ENCODE measurements at regions not wholly inside any gene's neighbourhood (a gene's known extent, or its start where the extent isn't known, plus 50 kb on each side); places are given as distances from the start of the nearest gene placed in this dataset.

- TF ChIP-seq, protein P1, sequence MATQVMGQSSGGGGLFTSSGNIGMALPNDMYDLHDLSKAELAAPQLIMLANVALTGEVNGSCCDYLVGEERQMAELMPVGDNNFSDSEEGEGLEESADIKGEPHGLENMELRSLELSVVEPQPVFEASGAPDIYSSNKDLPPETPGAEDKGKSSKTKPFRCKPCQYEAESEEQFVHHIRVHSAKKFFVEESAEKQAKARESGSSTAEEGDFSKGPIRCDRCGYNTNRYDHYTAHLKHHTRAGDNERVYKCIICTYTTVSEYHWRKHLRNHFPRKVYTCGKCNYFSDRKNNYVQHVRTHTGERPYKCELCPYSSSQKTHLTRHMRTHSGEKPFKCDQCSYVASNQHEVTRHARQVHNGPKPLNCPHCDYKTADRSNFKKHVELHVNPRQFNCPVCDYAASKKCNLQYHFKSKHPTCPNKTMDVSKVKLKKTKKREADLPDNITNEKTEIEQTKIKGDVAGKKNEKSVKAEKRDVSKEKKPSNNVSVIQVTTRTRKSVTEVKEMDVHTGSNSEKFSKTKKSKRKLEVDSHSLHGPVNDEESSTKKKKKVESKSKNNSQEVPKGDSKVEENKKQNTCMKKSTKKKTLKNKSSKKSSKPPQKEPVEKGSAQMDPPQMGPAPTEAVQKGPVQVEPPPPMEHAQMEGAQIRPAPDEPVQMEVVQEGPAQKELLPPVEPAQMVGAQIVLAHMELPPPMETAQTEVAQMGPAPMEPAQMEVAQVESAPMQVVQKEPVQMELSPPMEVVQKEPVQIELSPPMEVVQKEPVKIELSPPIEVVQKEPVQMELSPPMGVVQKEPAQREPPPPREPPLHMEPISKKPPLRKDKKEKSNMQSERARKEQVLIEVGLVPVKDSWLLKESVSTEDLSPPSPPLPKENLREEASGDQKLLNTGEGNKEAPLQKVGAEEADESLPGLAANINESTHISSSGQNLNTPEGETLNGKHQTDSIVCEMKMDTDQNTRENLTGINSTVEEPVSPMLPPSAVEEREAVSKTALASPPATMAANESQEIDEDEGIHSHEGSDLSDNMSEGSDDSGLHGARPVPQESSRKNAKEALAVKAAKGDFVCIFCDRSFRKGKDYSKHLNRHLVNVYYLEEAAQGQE (IDR thresholded peaks at IDR 0.05) = no peak
- no peak for TF ChIP-seq FOXA2 (IDR thresholded peaks at IDR 0.05)
- TF ChIP-seq HNF4G (IDR thresholded peaks at IDR 0.05) = no peak
- no peak for TF ChIP-seq ATF3 (IDR thresholded peaks at IDR 0.05)
Measured at GRCh38 chr9:108526518-108526917, 329.3 kb downstream of the ACTL7B start (continued).

DNA sequence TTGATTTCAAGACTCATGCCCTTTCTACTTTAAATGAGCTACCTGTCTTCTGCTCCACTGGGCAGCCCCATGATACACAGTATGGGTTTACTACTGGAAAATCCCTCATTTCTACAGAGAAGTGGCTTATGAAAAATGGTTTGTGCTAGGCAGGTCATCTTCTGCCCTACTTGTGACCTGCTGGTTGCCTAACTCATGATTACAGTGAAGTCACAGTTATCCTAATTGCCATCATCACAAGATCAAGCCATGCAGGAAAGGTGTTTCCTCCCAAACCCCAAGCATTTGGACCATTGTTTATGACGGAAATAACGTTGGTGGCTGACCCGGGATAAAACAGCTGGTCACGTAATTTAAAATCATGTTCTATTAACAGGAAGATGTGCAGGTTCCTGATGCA is 330.6 kb downstream of the ACTL7B start:
- TF ChIP-seq JUND (IDR thresholded peaks at IDR 0.05) (no peak), SP1 (IDR thresholded peaks at IDR 0.05) (no peak), YY1 (IDR thresholded peaks at IDR 0.05) (no peak)
- TF ChIP-seq, protein P2, sequence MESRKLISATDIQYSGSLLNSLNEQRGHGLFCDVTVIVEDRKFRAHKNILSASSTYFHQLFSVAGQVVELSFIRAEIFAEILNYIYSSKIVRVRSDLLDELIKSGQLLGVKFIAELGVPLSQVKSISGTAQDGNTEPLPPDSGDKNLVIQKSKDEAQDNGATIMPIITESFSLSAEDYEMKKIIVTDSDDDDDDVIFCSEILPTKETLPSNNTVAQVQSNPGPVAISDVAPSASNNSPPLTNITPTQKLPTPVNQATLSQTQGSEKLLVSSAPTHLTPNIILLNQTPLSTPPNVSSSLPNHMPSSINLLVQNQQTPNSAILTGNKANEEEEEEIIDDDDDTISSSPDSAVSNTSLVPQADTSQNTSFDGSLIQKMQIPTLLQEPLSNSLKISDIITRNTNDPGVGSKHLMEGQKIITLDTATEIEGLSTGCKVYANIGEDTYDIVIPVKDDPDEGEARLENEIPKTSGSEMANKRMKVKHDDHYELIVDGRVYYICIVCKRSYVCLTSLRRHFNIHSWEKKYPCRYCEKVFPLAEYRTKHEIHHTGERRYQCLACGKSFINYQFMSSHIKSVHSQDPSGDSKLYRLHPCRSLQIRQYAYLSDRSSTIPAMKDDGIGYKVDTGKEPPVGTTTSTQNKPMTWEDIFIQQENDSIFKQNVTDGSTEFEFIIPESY (IDR thresholded peaks at IDR 0.05) = no peak
- TF ChIP-seq, protein P1 (IDR thresholded peaks at IDR 0.05) = no peak
- no peaks in the 10 kb centered on the region for H3K4me1 ChIP-seq (ENCODE audit: control insufficient read depth in 4 of 4, insufficient read depth in 4 of 4, low read length in 3 of 4)
- H3K36me3 ChIP-seq (ENCODE audit: control insufficient read depth in 4 of 4, insufficient read depth in 3 of 4, low read depth in 1 of 4, low read length in 3 of 4) = no peaks in the 10 kb centered on the region
- no peak for DNase-seq (ENCODE audit: low spot score)
- no peak overlapping the region for H3K27ac ChIP-seq (ENCODE audit: low read depth in 1 of 2, low read length in 2 of 2)
- no peaks in the 10 kb centered on the region for H3K27me3 ChIP-seq (ENCODE audit: control insufficient read depth in 4 of 4, insufficient read depth in 4 of 4, low read length in 3 of 4)
- no peaks in the 10 kb centered on the region for H3K9me3 ChIP-seq (ENCODE audit: control insufficient read depth in 4 of 4, low read length in 3 of 4)
- 72% methylated on average over 4 of the region's 4 CpGs for WGBS
- no peak overlapping the region for H3K9ac ChIP-seq (ENCODE audit: low read depth in 1 of 2, low read length in 2 of 2)
- H3K4me3 ChIP-seq (ENCODE audit: low read depth in 1 of 3, low read length in 3 of 3) = no peak overlapping the region

DNA sequence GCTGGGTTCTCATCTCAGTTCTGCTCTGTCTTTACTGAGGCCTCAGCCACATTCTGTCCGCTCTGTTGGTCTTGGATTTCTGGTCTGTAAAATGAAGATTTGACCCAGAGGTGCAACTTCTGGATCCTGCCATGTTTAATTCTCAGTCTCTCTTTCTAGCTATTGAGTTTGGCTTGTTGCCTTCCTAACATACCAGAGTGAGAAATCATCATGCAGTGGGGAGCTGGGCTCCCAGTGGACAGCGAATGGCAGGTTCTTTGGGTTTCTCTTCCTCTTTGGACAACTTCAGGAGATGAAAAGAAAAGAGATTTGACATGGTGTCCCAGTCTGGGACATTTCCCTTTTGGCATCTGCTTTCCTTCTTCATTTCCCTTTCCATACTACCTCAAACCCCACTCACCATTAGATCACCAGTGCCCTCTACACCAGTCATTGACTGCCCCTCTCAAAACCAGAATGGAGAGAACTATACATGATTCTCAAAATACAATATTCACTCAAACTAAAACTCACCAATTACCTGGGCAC is 334.7 kb downstream of the ACTL7B start:
- DNase-seq (ENCODE audit: low spot score) = no peak
- Histone ChIP-seq H3K9ac (ENCODE audit: low read depth in 1 of 2, low read length in 2 of 2) (no peak overlapping the region), H3K4me3 (ENCODE audit: low read depth in 1 of 3, low read length in 3 of 3) (no peak overlapping the region), H3K27me3 (ENCODE audit: control insufficient read depth in 4 of 4, insufficient read depth in 4 of 4, low read length in 3 of 4) (no peaks in the 10 kb centered on the region), H3K36me3 (ENCODE audit: control insufficient read depth in 4 of 4, insufficient read depth in 3 of 4, low read depth in 1 of 4, low read length in 3 of 4) (no peaks in the 10 kb centered on the region), H3K9me3 (ENCODE audit: control insufficient read depth in 4 of 4, low read length in 3 of 4) (no peaks in the 10 kb centered on the region), H3K4me1 (ENCODE audit: control insufficient read depth in 4 of 4, insufficient read depth in 4 of 4, low read length in 3 of 4) (no peaks in the 10 kb centered on the region), H3K27ac (ENCODE audit: low read depth in 1 of 2, low read length in 2 of 2) (no peak overlapping the region)
- 86% methylated on average over 2 of the region's 2 CpGs for WGBS
- TF ChIP-seq YY1 (IDR thresholded peaks at IDR 0.05) = no peak
- no peak for TF ChIP-seq TAF1 (conservative IDR thresholded peaks at IDR 0.05)
- no peak for TF ChIP-seq GABPA (IDR thresholded peaks at IDR 0.05 in 1 of 2, conservative IDR thresholded peaks at IDR 0.05 in 1 of 2)
- TF ChIP-seq MAX (IDR thresholded peaks at IDR 0.05) = no peak
- TF ChIP-seq HNF4G (IDR thresholded peaks at IDR 0.05) = no peak
- TF ChIP-seq EGR1 (IDR thresholded peaks at IDR 0.05; ENCODE audit: low read depth in 2 of 2) = no peak
- no peak for TF ChIP-seq HNF4A (conservative IDR thresholded peaks at IDR 0.05)
- TF ChIP-seq RXRA (IDR thresholded peaks at IDR 0.05) = no peak
- TF ChIP-seq FOXA1 (IDR thresholded peaks at IDR 0.05) = no peak
- TF ChIP-seq, protein P2 (IDR thresholded peaks at IDR 0.05) = no peak
